Erythroblast (primary cell): ENCODE measurements at regions not wholly inside any gene's neighbourhood (a gene's known extent, or its start where the extent isn't known, plus 50 kb on each side); places are given as distances from the start of the nearest gene placed in this dataset.
"Not testable (repeated sequence)": the region's sequence is repeated elsewhere in the genome, so short reads cannot be mapped to it uniquely, and the experiment has no call there.

Experiments used
- DNase-seq, 2 experiments: peaks; one replicate each; lab custom pipeline; 2025; lab: John Stamatoyannopoulos, UW
- GATA1 ChIP-seq: IDR thresholded peaks from 2 replicates; pipeline ENCODE4 v1.6.1; 2011; ENCODE audit warnings: low read depth, mild to moderate bottlenecking, control low read depth, low read length, moderate library complexity
- POLR2A ChIP-seq: IDR thresholded peaks from 2 replicates; pipeline ENCODE4 v1.6.1; 2011; ENCODE audit warnings: mild to moderate bottlenecking, low read length

GRCh38 chr5:107764976-107765804 is 94.5 kb upstream of the EFNA5 start:
- no peak for DNase-seq
- TF ChIP-seq POLR2A, result no peak
- no peak for TF ChIP-seq GATA1

- TF ChIP-seq POLR2A (no peak), GATA1 (no peak)
- no peak for DNase-seq
These were observed 93.5 kb upstream of the EFNA5 start for GRCh38 chr5:107764282-107764681.

- TF ChIP-seq GATA1, result no peak
- TF ChIP-seq POLR2A, result no peak
- DNase-seq, result no peak
These were observed 82.7 kb upstream of the EFNA5 start for GRCh38 chr5:107753427-107753826.

- TF ChIP-seq POLR2A (no peak), GATA1 (no peak)
- no peak for DNase-seq
These were observed 73.9 kb upstream of the EFNA5 start for GRCh38 chr5:107744418-107745330.

- no peak for DNase-seq
- no peak for TF ChIP-seq POLR2A
- TF ChIP-seq GATA1, result no peak
These were observed 72.8 kb upstream of the EFNA5 start for GRCh38 chr5:107743373-107744000.

- TF ChIP-seq POLR2A, result no peak
- no peak for TF ChIP-seq GATA1
These were observed 68.9 kb upstream of the EFNA5 start for GRCh38 chr5:107739661-107740060.

GRCh38 chr5:107736638-107737037 is 65.9 kb upstream of the EFNA5 start:
- no peak for DNase-seq
- no peak for TF ChIP-seq POLR2A

More at GRCh38 chr5:107739661-107740060, 68.9 kb upstream of the EFNA5 start:
- peak; percentile 54 to 75 for DNase-seq

DNA sequence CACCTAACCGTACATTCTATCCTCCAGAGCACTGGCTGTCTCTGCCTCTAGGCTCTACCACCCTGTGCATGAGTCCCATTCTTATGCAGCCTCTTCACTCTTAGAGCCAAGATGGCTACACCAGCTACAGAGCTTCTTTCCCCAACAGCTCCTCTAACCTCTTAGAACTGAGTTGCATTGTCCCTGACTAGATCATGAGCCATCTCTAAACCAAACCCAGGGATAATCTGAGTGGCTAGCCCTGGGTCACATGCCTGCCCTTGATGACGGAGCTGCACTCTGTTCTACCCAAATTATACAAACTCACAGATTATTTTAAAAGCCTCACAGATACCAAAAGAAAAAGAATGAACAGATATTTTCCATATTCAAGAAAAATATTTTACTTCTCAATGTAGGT is 65.4 kb upstream of the EFNA5 start:
- DNase-seq, result not testable (repeated sequence)

GRCh38 chr5:107735558-107735957 is 64.8 kb upstream of the EFNA5 start:
- TF ChIP-seq GATA1, result no peak
- TF ChIP-seq POLR2A, result no peak
- no peak for DNase-seq

GRCh38 chr5:107726896-107727295 is 56.2 kb upstream of the EFNA5 start:
- no peak for DNase-seq
- TF ChIP-seq POLR2A, result no peak
- no peak for TF ChIP-seq GATA1

DNA sequence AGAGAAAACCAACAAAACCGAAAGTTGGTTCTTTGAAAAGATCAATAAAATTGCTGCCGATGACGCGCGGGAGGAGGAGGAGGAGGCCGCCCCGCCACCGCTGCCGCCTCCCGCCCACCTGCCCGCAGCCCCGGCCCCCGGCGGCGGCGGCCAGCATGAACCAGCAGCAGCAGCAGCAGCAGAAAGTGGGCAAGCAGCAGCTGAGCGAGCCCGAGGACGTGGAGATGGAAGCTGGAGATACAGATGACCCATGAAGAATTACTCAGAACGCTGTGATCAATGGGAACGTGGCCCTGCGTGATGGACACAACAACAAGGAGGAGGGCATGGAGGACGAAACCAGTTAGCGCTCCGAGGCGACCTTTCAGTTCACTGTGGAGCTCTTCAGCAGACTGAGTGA is 53.9 kb upstream of the EFNA5 start:
- DNase-seq, result no peak

GRCh38 chr5:107721241-107721640 is 50.5 kb upstream of the EFNA5 start:
- DNase-seq, result not testable (repeated sequence)

More for the DNA sequence above, 53.9 kb upstream of the EFNA5 start:
- TF ChIP-seq GATA1 (no peak), POLR2A (no peak)
